ENCODE measurements at regions not wholly inside any gene's neighbourhood (a gene's known extent, or its start where the extent isn't known, plus 50 kb on each side); places are given as distances from the start of the nearest gene placed in this dataset.

DNA sequence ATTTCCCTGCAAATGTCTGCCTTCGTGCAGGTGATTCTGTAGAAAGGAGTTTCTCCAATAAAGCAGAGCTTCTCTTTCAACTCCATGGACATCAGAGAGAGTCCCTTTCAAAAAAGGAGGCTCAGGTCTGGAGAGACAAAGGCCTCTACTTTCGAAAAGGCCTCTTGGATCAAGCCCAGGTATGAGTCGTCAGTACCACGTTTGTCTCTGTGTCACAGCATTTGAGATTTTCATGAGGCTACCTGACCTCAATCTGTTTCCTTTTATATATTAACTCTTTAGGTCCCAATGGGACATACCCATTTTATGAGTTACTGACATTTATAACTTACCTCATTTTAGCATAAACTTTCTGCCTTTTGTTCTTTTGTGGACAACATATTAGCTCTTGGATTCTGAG is 290.8 kb downstream of the RPAP3 start:
- no peak for TF ChIP-seq ZNF121 (CRISPR knock-in tag; IDR thresholded peaks at IDR 0.05)
- no peak for TF ChIP-seq TEAD1 (CRISPR knock-in tag; IDR thresholded peaks at IDR 0.05)
- TF ChIP-seq CBFB (CRISPR knock-in tag; IDR thresholded peaks at IDR 0.05; ENCODE audit: low read depth), result no peak
- TF ChIP-seq, protein P1, sequence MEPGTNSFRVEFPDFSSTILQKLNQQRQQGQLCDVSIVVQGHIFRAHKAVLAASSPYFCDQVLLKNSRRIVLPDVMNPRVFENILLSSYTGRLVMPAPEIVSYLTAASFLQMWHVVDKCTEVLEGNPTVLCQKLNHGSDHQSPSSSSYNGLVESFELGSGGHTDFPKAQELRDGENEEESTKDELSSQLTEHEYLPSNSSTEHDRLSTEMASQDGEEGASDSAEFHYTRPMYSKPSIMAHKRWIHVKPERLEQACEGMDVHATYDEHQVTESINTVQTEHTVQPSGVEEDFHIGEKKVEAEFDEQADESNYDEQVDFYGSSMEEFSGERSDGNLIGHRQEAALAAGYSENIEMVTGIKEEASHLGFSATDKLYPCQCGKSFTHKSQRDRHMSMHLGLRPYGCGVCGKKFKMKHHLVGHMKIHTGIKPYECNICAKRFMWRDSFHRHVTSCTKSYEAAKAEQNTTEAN (CRISPR knock-in tag; IDR thresholded peaks at IDR 0.05), result no peak
- no peak for TF ChIP-seq NFYB (CRISPR knock-in tag; conservative IDR thresholded peaks at IDR 0.05; ENCODE audit: low read depth)
- TF ChIP-seq, protein P2, sequence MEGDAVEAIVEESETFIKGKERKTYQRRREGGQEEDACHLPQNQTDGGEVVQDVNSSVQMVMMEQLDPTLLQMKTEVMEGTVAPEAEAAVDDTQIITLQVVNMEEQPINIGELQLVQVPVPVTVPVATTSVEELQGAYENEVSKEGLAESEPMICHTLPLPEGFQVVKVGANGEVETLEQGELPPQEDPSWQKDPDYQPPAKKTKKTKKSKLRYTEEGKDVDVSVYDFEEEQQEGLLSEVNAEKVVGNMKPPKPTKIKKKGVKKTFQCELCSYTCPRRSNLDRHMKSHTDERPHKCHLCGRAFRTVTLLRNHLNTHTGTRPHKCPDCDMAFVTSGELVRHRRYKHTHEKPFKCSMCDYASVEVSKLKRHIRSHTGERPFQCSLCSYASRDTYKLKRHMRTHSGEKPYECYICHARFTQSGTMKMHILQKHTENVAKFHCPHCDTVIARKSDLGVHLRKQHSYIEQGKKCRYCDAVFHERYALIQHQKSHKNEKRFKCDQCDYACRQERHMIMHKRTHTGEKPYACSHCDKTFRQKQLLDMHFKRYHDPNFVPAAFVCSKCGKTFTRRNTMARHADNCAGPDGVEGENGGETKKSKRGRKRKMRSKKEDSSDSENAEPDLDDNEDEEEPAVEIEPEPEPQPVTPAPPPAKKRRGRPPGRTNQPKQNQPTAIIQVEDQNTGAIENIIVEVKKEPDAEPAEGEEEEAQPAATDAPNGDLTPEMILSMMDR (IDR thresholded peaks at IDR 0.05), result no peak
- no peak for TF ChIP-seq TEAD4 (CRISPR knock-in tag; IDR thresholded peaks at IDR 0.05)
- TF ChIP-seq, protein P3, sequence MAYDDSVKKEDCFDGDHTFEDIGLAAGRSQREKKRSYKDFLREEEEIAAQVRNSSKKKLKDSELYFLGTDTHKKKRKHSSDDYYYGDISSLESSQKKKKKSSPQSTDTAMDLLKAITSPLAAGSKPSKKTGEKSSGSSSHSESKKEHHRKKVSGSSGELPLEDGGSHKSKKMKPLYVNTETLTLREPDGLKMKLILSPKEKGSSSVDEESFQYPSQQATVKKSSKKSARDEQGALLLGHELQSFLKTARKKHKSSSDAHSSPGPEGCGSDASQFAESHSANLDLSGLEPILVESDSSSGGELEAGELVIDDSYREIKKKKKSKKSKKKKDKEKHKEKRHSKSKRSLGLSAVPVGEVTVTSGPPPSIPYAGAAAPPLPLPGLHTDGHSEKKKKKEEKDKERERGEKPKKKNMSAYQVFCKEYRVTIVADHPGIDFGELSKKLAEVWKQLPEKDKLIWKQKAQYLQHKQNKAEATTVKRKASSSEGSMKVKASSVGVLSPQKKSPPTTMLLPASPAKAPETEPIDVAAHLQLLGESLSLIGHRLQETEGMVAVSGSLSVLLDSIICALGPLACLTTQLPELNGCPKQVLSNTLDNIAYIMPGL (CRISPR knock-in tag; IDR thresholded peaks at IDR 0.05), result no peak
- TF ChIP-seq RORB (CRISPR knock-in tag; IDR thresholded peaks at IDR 0.05), result no peak
- TF ChIP-seq, protein P4, sequence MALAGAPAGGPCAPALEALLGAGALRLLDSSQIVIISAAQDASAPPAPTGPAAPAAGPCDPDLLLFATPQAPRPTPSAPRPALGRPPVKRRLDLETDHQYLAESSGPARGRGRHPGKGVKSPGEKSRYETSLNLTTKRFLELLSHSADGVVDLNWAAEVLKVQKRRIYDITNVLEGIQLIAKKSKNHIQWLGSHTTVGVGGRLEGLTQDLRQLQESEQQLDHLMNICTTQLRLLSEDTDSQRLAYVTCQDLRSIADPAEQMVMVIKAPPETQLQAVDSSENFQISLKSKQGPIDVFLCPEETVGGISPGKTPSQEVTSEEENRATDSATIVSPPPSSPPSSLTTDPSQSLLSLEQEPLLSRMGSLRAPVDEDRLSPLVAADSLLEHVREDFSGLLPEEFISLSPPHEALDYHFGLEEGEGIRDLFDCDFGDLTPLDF (CRISPR knock-in tag; IDR thresholded peaks at IDR 0.05), result no peak
- TF ChIP-seq ZNF423 (CRISPR knock-in tag; IDR thresholded peaks at IDR 0.05), result no peak

Measured in WTC11 (cell line).